Neural progenitor cell (in vitro differentiated cells): ENCODE measurements at regions not wholly inside any gene's neighbourhood (a gene's known extent, or its start where the extent isn't known, plus 50 kb on each side); places are given as distances from the start of the nearest gene placed in this dataset.

ENCODE experiments used
- CTCF ChIP-seq: fragments of 200-600 bp; sonication (generic); IDR thresholded peaks from 2 replicates; pipeline ENCODE4 v1.5.1; 2017; ENCODE audit warnings: antibody characterized with exemption, mild to moderate bottlenecking
- EZH2 ChIP-seq: fragments of 200-600 bp; sonication (generic); IDR thresholded peaks from 2 replicates; pipeline ENCODE4 v1.6.1; 2017; ENCODE audit warnings: antibody characterized with exemption, mild to moderate bottlenecking, moderate library complexity
- EZH2phosphoT487 ChIP-seq: fragments of 200-600 bp; sonication (generic); IDR thresholded peaks from 2 replicates; pipeline ENCODE4 v1.6.1; 2017; ENCODE audit warnings: antibody characterized with exemption

- TF ChIP-seq CTCF (no peak), EZH2 (no peak), EZH2phosphoT487 (no peak)
These were observed 207.0 kb upstream of the CXCR4 start for GRCh38 chr2:136324966-136325365.
